LNCaP clone FGC (cell line): ENCODE measurements at regions not wholly inside any gene's neighbourhood (a gene's known extent, or its start where the extent isn't known, plus 50 kb on each side); places are given as distances from the start of the nearest gene placed in this dataset.
"Not testable (repeated sequence)": the region's sequence is repeated elsewhere in the genome, so short reads cannot be mapped to it uniquely, and the experiment has no call there.

Source experiments
- DNase-seq: peaks from one replicate; pipeline ENCODE4 v3.0.0-alpha.2; 2011; ENCODE audit warnings: low read depth
- H3K4me3 ChIP-seq: 2 replicates; pipeline ENCODE4 v1.5.1; 2011; ENCODE audit warnings: mild to moderate bottlenecking, low read depth, low read length, control low read depth
- CTCF ChIP-seq: IDR thresholded peaks from 2 replicates; pipeline ENCODE4 v1.5.1; 2012; ENCODE audit warnings: mild to moderate bottlenecking; ENCODE audit not compliant: control insufficient read depth, insufficient read depth; ENCODE audit errors: extremely low read depth

- DNase-seq: no peak
- no peak for TF ChIP-seq CTCF
- no peak overlapping the region for H3K4me3 ChIP-seq
Measured at GRCh38 chr16:86737083-86737482, 158.7 kb downstream of the FOXL1 start.

GRCh38 chr16:86738322-86738721, 160.0 kb downstream of the FOXL1 start:
- not testable (repeated sequence) for DNase-seq, H3K4me3 ChIP-seq

- no peak for TF ChIP-seq CTCF
- no peak for DNase-seq
- no peak overlapping the region for H3K4me3 ChIP-seq
Measured at GRCh38 chr16:86739178-86739577, 160.8 kb downstream of the FOXL1 start.

- TF ChIP-seq CTCF: no peak
- H3K4me3 ChIP-seq: no peak overlapping the region
- DNase-seq: no peak
Measured at GRCh38 chr16:86739808-86740207, 161.5 kb downstream of the FOXL1 start.

GRCh38 chr16:86740298-86740697, 161.9 kb downstream of the FOXL1 start:
- no peak for DNase-seq
- no peak overlapping the region for H3K4me3 ChIP-seq
- no peak for TF ChIP-seq CTCF

GRCh38 chr16:86740906-86741799, 162.8 kb downstream of the FOXL1 start:
- no peak for TF ChIP-seq CTCF
- H3K4me3 ChIP-seq: no peak overlapping the region
- DNase-seq: no peak

GRCh38 chr16:86747761-86748160, 169.4 kb downstream of the FOXL1 start:
- TF ChIP-seq CTCF: no peak
- no peak overlapping the region for H3K4me3 ChIP-seq
- no peak for DNase-seq
